A549 (cell line): ENCODE measurements at regions not wholly inside any gene's neighbourhood (a gene's known extent, or its start where the extent isn't known, plus 50 kb on each side); places are given as distances from the start of the nearest gene placed in this dataset.

Experiments
- CBX2 ChIP-seq: fragments of 200-600 bp; sonication (generic); IDR thresholded peaks from 2 replicates; pipeline ENCODE4 v1.6.1; 2016; ENCODE audit warnings: low read depth, mild to moderate bottlenecking, borderline replicate concordance
- CEBPB ChIP-seq, 2 experiments: fragments of >200 bp in 1 of 2; sonication (Bioruptor Twin) in 1 of 2; formaldehyde crosslinking in 1 of 2; IDR thresholded peaks; 2 replicates each; pipeline ENCODE4 v1.6.1; 2012 to 2016
- EP300 ChIP-seq, 2 experiments: fragments of >200 bp; sonication (Bioruptor Twin); formaldehyde crosslinking; IDR thresholded peaks; 2 replicates in 1 of 2; 3 replicates in 1 of 2; pipeline ENCODE4 v1.6.1; 2016 to 2017
- GATA3 ChIP-seq: IDR thresholded peaks from 2 replicates; pipeline ENCODE4 v1.6.1; 2012; ENCODE audit warnings: borderline replicate concordance
- MAZ ChIP-seq: fragments of 150-350 bp; IDR thresholded peaks from 2 replicates; pipeline ENCODE4 v1.6.1; 2014; ENCODE audit warnings: antibody characterized with exemption, low read depth, low read length, borderline replicate concordance
- NR3C1 ChIP-seq: fragments of >200 bp; sonication (Bioruptor Twin); formaldehyde crosslinking; IDR thresholded peaks from 3 replicates; pipeline ENCODE4 v1.6.1; 2017
- POLR2A ChIP-seq: IDR thresholded peaks from 2 replicates; pipeline ENCODE4 v1.6.1; 2012; ENCODE audit warnings: mild to moderate bottlenecking, low read length
- ZNF302 ChIP-seq: fragments of 250-450 bp; sonication (Bioruptor Pico); IDR thresholded peaks from 2 replicates; pipeline ENCODE4 v1.9.0; 2021; ENCODE audit warnings: inconsistent platforms, mild to moderate bottlenecking, moderate library complexity
- TF ChIP-seq, protein P1 (sequence below): fragments of >200 bp; sonication (Bioruptor Twin); formaldehyde crosslinking; IDR thresholded peaks from 3 replicates; pipeline ENCODE4 v1.5.1; 2016
- TF ChIP-seq, protein P2 (sequence below): IDR thresholded peaks from 2 replicates; pipeline ENCODE4 v1.6.1; 2012

DNA sequence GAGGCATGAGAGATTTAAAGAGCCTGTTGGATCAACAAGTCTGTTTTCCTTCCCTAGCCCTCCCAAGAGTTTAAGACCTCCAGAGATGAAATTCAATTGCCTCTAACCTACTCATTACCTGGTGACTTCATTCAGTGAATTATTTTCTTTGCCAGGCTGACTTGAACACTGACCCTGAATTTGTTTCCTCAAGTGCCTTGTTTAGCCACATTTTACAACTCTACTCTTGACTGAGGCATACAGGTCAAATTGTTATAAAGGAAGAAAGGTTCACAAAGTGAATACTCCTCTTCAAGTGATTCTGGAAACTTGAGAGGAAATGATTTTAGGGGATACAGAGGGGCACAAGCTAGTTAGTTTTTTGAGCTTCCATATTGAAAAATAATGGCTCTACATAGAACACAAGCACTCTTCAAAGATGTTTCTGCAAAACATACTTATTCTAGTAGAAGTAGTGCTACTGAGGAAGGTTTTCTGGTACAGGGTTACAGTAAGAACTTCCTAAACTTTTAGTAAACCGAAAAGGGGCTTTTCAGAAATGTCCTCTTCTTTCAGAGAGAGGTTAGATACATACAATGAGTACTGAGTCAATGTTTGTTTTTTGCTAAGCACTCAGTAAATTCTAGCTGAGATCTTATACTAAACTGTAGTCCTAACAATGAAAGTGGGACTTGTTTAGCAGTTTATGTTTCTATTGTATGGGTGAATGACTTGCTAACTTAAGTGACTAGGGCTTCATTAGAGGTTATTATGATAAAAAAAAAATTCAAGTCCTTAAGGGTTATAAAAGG, 137.4 kb upstream of the SATB1 start:
- TF ChIP-seq, protein P1, sequence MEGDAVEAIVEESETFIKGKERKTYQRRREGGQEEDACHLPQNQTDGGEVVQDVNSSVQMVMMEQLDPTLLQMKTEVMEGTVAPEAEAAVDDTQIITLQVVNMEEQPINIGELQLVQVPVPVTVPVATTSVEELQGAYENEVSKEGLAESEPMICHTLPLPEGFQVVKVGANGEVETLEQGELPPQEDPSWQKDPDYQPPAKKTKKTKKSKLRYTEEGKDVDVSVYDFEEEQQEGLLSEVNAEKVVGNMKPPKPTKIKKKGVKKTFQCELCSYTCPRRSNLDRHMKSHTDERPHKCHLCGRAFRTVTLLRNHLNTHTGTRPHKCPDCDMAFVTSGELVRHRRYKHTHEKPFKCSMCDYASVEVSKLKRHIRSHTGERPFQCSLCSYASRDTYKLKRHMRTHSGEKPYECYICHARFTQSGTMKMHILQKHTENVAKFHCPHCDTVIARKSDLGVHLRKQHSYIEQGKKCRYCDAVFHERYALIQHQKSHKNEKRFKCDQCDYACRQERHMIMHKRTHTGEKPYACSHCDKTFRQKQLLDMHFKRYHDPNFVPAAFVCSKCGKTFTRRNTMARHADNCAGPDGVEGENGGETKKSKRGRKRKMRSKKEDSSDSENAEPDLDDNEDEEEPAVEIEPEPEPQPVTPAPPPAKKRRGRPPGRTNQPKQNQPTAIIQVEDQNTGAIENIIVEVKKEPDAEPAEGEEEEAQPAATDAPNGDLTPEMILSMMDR, result no peak
- TF ChIP-seq ZNF302 (CRISPR knock-in tag) (no peak), MAZ (no peak), POLR2A (no peak), CEBPB (IDR thresholded peaks at IDR 0.05) (no peak), NR3C1 (no peak), EP300 (IDR thresholded peaks at IDR 0.05) (no peak), GATA3 (no peak), CBX2 (no peak)
- TF ChIP-seq, protein P2, sequence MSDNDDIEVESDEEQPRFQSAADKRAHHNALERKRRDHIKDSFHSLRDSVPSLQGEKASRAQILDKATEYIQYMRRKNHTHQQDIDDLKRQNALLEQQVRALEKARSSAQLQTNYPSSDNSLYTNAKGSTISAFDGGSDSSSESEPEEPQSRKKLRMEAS, result no peak
